Activated CD8-positive, alpha-beta memory T cell treated with anti-CD3 and anti-CD28 coated beads for 36 hours (primary cell): ENCODE measurements at regions not wholly inside any gene's neighbourhood (a gene's known extent, or its start where the extent isn't known, plus 50 kb on each side); places are given as distances from the start of the nearest gene placed in this dataset.
"Not testable (repeated sequence)": the region's sequence is repeated elsewhere in the genome, so short reads cannot be mapped to it uniquely, and the experiment has no call there.

Experiments used
- CTCF ChIA-PET: fragments of 350-600 bp; sonication (Branson Sonifier 250); formaldehyde crosslinking; loops from one replicate; lab custom pipeline; 2021; ENCODE audit warnings: antibody characterized with exemption; lab: Charles Lee
- POLR2A ChIA-PET: fragments of 350-600 bp; sonication (Branson Sonifier 250); formaldehyde crosslinking; loops from one replicate; lab custom pipeline; 2021; ENCODE audit warnings: antibody characterized with exemption; lab: Charles Lee

DNA sequence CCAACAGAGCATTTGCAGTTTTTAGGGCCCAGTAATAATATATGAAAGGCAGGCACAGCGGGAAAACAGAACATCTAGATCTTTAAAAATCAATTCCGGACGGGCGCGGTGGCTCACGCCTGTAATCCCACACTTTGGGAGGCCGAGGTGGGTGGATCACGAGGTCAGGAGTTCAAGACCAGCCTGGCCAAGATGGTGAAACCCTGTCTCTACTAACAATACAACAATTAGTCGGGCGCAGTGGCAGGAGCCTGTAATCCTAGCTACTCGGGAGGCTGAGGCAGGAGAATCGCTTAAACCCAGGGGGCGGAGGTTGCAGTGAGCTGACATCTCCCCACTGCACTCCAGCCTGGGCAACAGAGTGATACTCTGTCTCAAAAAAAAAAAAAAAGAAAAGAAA lies 88.5 kb upstream of the MSH6 start:
- CTCF ChIA-PET, POLR2A ChIA-PET: not testable (repeated sequence)

- CTCF ChIA-PET, POLR2A ChIA-PET: not testable (repeated sequence)
These were observed 92.1 kb upstream of the MSH6 start for GRCh38 chr2:47690706-47691325.

DNA sequence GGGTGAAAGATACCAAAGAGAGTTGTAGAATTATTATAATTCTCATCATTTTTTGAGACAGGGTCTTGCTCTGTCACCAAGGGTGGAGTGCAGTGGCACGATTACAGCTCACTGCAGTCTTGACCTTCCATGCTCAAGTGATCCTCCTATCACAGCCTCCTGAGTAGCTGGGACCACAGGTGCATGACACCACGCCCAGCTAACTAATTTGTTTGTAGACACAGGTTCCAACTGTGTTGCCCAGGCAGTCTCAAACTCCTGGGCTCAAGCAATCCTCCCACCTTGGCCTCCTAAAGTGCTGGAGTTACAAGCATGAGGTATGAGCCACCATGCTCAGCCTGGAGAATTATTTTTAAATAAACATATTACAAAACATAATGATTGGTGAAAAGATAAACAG lies 92.8 kb upstream of the MSH6 start:
- ChIA-PET CTCF (no interaction called here), POLR2A (no interaction called here)

DNA sequence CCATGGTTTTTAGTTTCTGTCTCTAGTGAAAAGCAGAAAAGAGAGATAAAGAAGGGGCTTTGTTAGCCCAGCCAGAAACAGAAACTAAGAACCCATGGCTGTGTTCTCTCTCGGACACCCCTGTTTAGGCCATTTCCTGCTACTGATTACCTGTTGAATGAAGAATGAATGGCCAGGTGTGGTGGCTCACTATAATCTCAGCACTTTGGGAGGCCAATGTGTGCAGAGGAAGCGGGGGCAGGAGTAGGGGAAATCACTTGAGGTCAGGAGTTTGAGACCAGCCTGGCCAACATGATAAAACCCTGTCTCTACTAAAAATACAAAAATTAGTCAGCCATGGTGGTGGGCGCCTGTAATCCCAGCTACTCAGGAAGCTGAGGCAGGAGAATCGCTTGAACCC lies 93.8 kb upstream of the MSH6 start:
- CTCF ChIA-PET, POLR2A ChIA-PET: not testable (repeated sequence)

- ChIA-PET CTCF (no interaction called here), POLR2A (interaction anchor here (0.6 kb wide), 1 partner anchor 64 kb away, joined by 9 read pairs; no protein-coding TSS in a partner anchor)
These were observed 94.4 kb upstream of the MSH6 start for GRCh38 chr2:47688561-47688960.

- ChIA-PET POLR2A (no interaction called here), CTCF (no interaction called here)
These were observed 95.1 kb upstream of the MSH6 start for GRCh38 chr2:47687856-47688255.

GRCh38 chr2:47686018-47686417 lies 96.9 kb upstream of the MSH6 start:
- CTCF ChIA-PET, result no interaction called here
- POLR2A ChIA-PET, result no interaction called here

GRCh38 chr2:47682216-47682749 lies 100.7 kb upstream of the MSH6 start:
- ChIA-PET CTCF (no interaction called here), POLR2A (no interaction called here)

DNA sequence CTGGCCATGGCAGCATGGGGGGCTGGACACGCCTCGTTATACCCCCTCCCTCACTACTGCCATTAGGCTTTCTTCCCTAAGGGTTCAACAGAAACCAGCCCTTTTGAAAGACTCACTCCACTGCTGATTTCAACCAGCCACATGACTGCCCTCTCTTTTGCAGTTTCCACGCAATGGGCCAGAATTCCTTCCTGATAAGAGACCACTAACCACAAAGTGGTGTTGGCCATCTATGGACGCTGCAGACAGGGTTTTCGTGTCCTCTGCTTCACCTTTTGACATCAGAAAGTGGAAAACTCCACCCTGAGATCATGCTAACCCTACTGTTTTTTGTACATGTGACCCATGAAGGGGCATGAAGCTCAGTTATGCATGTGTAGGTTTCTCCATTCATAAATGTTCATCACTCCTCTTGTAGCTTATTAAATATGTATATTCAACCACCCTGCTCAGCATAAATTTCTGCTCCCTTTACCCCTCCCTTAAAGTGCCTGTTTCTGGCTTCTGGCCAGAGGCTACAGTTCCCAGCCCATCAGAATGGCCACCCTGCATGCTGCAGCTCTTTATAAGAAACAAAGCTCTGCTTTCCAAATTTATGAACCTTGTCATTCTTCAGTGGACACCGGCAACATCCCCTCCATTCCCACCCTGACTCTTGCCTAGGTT lies 105.6 kb upstream of the KCNK12 start:
- ChIA-PET CTCF (no interaction called here), POLR2A (no interaction called here)

- CTCF ChIA-PET, result no interaction called here
- POLR2A ChIA-PET, result no interaction called here
These were observed 104.5 kb upstream of the KCNK12 start for GRCh38 chr2:47675196-47675825.

DNA sequence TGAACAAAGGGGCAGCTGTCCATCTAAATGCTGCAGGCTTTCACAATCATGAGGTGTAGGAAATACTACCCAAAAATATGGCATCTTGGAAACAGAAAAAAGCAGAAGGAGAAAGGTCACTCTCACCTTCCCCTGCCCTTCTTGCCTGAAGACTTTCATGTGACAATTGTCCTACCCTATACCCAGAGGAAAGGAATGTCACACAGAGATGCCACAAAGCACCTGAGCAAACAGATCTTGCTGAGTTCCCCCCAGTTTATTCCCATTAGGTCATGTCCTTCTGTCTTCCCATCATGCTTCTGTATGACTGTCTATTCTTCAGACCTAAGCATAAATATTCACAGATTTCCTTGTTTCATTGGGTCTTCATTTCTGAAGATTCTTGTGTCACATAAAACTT lies 95.5 kb upstream of the KCNK12 start:
- CTCF ChIA-PET, result no interaction called here
- POLR2A ChIA-PET, result no interaction called here

- POLR2A ChIA-PET, result no interaction called here
- CTCF ChIA-PET, result no interaction called here
These were observed 94.0 kb upstream of the KCNK12 start for GRCh38 chr2:47664817-47665216.

GRCh38 chr2:47662552-47662951 lies 91.8 kb upstream of the KCNK12 start:
- CTCF ChIA-PET, result no interaction called here
- POLR2A ChIA-PET, result no interaction called here

DNA sequence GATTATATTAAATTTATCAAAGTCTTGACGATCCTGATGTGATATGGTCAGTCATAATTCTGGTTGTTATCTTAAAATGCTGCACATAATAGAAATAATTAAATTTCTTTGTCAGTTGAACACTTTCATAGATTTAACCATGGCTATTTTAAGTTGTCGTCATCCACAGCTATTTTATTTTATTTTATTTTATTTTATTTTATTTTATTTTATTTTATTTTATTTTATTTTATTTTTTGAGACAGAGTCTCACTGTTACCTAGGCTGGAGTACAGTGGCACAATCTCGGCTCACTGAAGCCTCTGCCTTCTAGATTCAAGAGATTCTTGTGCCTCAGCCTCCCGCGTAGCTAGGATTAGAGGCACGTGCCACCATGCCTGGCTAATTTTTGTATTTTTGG lies 90.5 kb upstream of the KCNK12 start:
- POLR2A ChIA-PET, result no interaction called here
- CTCF ChIA-PET, result no interaction called here

DNA sequence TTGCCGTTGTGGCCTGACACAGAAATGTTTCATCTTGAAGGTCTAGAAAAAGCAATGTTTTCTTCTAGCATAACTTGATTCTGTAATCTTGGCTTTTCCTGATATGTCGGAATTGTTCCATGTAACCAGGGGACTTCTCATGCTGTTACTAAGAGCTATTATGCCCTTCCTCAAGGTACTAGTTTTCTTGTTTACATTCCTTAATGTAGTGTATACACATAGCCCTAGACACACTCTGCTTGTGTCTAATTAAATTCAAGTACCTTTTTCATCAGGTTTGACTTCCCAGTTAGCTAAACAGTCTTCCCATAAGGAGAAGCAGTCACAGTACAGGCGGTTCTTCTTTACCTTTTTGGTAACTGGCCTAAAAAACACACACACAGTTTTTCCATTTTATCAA lies 89.4 kb upstream of the KCNK12 start:
- CTCF ChIA-PET, result no interaction called here
- POLR2A ChIA-PET, result no interaction called here

- ChIA-PET CTCF (no interaction called here), POLR2A (no interaction called here)
These were observed 88.0 kb upstream of the KCNK12 start for GRCh38 chr2:47658646-47659320.

DNA sequence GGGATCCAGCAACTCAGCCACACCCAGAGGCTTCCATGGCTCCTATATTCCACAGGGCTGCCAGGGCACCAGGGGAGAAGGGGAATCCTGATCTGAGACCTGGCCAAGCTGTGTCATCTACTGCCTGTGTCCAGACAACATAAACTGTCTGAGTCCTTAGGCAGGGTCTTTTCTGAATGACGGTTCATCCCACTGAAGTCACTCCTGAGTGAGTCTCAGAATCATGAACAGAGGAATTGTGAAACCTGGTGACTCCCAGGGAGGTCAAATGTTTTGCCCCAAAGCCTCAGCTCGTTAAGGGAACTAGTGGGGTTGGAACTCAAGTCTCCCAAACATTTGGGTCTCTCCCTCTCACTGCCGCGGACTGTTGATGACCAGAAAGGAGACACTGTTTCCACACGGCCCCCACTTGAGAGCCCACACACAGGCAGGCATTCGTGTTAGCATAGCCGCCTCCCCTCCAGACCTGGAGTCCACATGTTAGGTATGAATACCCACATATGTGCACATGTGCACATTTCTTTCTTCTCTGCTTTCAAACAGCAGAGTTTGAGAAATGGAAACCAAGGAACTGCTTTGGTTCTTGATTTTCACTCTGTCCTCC lies 87.2 kb upstream of the KCNK12 start:
- CTCF ChIA-PET, result no interaction called here
- POLR2A ChIA-PET, result no interaction called here

GRCh38 chr2:47656715-47657600 lies 86.2 kb upstream of the KCNK12 start:
- POLR2A ChIA-PET, result no interaction called here
- CTCF ChIA-PET, result no interaction called here

DNA sequence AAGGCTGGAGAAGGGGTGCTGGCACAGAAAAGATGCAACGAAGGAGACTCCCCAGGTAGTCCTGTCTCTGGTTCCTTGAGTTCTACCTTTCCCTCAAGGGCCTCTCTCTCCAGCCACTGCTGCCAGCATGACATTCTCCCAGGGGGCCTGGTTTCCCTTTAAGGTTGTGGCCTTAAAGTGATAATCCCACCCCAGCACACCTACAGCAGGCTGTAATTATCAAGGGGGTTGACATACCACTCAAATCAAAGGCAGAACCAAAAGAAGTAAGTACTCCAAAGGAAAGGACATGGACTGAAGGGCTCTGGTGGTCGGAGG lies 84.7 kb upstream of the KCNK12 start:
- POLR2A ChIA-PET, result no interaction called here
- CTCF ChIA-PET, result no interaction called here
